ENCODE measurements at regions not wholly inside any gene's neighbourhood (a gene's known extent, or its start where the extent isn't known, plus 50 kb on each side); places are given as distances from the start of the nearest gene placed in this dataset.

DNA sequence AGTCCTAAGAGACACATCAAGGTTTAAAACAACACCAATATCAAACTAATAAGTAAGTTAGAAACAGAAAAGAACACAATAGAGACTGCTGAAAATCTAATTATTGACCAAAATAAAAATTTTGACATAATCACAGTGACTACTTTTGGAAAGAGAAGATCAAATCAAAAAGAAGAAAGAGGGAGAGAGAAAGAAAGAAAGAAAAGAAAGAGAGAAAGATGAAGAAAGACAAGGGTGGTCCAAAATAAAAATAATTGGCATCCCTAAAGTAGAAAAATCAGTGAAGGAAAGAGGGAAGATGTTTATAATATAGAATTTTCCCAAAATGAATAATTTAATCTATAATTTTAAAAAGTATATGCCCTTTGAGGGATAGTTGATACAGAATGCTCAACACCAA is 118.8 kb upstream of the VIPR2 start:
- DNase-seq (ENCODE audit: low spot score) = no peak

GRCh38 chr7:159253657-159254056 is 109.0 kb upstream of the VIPR2 start:
- no peak for DNase-seq (ENCODE audit: low spot score)

DNA sequence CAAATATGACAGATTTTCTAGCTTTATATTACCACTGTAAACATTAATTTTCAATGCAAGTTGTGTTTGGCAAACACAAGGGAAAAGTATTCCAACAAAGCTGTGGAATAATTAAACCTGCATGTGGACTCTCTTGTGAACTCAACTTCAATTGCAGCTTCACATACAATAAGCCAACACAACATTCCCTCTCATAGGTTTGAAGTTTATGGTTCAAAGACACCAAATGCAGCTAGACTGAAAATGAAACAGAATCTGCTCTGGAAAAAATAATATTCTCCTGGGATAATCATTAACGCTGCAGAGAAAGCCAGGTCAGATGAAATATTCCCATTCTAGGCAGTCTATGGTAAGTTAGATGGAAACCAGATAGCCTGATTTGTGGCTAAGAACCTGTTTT is 105.8 kb upstream of the VIPR2 start:
- DNase-seq (ENCODE audit: low spot score) = no peak

DNA sequence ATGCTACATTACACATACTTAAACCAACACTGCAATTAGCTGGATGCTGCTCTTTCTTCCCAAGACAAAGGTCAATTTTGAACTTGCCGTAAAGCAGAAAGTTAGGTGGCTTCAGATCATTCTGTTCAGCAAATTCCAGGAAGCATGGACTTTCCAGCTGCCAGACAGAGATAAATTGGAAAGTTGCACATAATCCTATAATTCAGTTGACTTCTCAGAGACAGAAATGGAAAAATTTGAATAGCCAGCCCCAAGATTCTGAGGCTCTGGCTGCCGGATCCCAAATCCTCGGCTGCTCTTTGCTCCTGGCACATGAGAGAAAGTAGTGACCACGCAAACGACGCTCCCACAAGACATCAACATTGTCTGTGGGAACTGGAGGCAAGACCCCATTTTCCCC is 105.0 kb upstream of the VIPR2 start:
- no peak for DNase-seq (ENCODE audit: low spot score)

GRCh38 chr7:159247910-159248309 is 103.2 kb upstream of the VIPR2 start:
- no peak for DNase-seq (ENCODE audit: low spot score)

GRCh38 chr7:159246702-159247480 is 102.2 kb upstream of the VIPR2 start:
- no peak for DNase-seq (ENCODE audit: low spot score)

DNA sequence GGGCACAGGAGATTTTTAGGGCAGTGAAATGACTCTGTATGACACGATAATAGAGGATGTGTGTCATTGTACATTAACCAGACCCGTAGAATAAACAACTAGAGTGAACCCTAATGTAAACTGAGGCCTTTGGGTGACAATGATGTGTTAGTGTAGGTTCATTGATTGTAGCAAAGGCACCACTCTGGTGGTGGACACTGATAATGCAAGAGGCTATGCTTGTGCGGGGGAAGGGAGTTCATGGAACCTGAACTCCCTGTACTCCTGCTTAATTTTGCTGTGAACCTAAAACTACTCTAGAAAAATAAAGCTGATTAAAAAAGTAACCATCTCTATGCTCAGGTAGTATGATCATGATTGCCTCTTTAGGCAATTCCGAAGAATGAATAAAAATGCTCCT is 96.3 kb upstream of the VIPR2 start:
- DNase-seq (ENCODE audit: low spot score) = no peak

GRCh38 chr7:159239028-159239427 is 94.4 kb upstream of the VIPR2 start:
- DNase-seq (ENCODE audit: low spot score) = no peak

DNA sequence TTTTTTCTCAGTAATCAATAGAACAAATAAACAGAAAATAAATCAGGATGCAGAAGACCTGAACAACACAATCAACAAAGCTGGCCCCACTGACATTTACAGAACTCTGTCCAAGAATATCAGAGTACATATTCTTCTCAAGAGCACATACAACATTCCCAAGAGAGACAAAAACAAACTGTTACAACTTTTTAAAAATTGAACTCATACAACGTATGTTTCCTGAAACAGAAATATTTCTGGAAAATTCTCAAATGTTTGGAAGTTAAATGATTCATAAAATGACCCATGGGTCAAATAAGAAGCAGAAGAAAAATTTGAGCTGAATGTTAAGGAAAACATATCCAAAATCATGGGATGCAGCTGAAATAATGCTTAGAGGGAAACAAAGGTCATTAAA is 93.9 kb upstream of the VIPR2 start:
- no peak for DNase-seq (ENCODE audit: low spot score)

- DNase-seq (ENCODE audit: low spot score) = no peak
Measured at GRCh38 chr7:159237022-159237653, 92.5 kb upstream of the VIPR2 start.

DNA sequence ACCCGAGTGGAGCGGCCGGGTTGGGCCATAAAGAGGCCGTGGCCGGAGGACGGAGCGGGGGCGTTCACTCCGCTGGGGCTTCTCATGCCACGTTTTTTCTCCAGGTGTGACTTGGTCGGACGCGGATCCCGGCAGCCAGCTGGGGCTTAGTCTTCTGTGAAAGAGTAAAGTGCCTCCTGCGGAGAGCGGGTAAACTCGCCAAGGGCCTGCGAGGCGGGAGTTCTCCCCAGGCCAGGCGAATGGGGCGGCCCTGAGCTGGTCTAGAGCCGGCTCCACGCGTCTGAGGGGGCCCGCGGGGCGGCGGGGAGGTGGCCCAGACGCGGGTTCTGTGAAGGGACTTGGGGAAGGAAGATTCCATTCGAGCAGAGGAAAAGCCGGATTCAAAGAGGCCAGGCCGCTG is 86.3 kb upstream of the VIPR2 start:
- no peak for DNase-seq (ENCODE audit: low spot score)

- no peak for DNase-seq (ENCODE audit: low spot score)
Measured at GRCh38 chr7:159229683-159230475, 85.2 kb upstream of the VIPR2 start.

GRCh38 chr7:159227433-159227832 is 82.8 kb upstream of the VIPR2 start:
- no peak for DNase-seq (ENCODE audit: low spot score)

DNA sequence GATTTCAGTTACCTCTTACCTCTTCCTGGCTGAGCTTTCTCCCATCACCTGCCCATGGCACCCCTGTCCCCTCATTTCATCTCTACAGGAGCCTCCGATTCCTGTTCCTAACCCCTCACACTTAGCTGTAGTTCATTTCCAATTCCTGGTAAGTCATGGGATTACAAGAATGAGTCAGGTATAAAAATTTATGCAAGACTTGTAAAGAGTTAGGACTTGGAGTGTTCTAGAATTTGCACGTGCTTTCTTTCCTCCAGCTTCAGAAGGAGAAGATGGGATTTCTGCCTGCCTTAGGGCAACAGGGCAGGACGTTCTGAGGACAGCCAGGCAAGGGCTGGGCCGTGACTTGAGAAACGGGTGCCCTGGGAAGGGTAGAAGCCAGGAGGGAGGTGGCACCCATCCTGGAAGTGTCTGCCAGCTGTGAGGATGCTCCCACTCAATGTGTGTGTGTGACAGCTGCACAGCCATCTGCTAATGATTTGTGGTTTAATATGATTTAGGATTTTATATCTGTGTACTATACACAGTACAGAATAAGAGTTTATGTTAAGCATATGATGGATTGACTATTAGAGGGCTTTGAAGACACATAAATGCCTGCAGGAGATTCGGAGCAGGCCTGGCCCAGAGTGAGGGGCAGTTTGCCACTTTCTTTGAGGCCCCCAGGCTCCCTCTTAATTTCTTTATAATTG is 81.5 kb upstream of the VIPR2 start:
- DNase-seq (ENCODE audit: low spot score) = no peak

- no peak for DNase-seq (ENCODE audit: low spot score)
Measured at GRCh38 chr7:159218607-159219006, 73.9 kb upstream of the VIPR2 start.

- DNase-seq (ENCODE audit: low spot score) = no peak
Measured at GRCh38 chr7:159218170-159218569, 73.5 kb upstream of the VIPR2 start.

- DNase-seq (ENCODE audit: low spot score) = no peak
Measured at GRCh38 chr7:159215076-159215475, 70.4 kb upstream of the VIPR2 start.

GRCh38 chr7:159213253-159213652 is 68.6 kb upstream of the VIPR2 start:
- no peak for DNase-seq (ENCODE audit: low spot score)

DNA sequence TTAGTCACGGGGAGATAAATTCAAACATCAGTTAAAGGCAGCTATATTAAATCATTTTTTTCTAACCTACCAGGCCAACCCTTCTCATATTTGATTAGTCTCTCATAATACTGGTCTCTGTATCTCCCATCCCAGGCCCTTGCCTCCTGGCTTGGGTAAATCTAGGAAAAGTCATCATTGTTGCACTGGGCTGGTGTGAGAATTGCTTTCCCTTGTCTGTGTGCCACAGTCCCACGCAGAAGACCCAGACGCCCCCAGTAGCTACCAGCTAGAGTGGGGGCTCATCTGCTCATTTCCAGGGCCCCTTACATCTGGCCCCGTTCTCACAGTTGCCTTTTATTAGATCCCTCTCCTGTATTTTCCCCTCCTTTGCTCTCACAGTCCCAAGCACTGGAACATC is 67.6 kb upstream of the VIPR2 start:
- no peak for DNase-seq (ENCODE audit: low spot score)

DNA sequence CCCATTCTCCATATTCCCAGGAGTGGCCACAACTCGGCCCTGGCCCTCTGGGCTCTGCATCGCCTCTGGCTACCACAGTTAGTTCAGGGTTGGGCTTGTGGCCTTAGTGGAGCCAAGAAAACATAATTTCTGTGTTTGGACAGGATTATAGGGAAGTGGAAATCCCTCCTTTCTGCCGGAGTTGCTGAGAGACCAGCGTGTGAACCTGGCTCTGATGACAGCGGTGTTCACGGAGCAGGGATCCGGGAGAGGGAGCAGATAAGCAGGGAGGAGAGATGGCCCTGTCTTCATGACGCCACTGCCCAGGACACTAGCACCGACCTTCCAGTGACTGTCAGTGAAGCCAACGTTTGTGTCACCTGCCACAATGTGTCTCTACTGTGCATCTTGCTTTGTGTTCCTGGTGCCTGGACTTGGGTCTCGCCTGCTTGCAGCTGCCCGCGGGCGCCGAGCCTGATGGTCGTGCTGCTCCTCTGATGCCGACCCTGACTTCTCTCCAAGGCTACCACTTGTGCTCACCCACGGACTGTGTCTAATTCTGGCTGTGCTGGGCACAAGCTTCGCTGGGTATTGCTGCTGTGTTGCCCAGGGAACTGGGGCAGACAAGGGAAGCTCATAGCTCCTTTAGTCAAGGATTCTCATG is 67.0 kb upstream of the VIPR2 start:
- DNase-seq (ENCODE audit: low spot score) = no peak

- DNase-seq (ENCODE audit: low spot score) = no peak
Measured at GRCh38 chr7:159210581-159211235, 66.0 kb upstream of the VIPR2 start.
